Middle frontal gyrus (tissue), 1 donor: ENCODE measurements at regions not wholly inside any gene's neighbourhood (a gene's known extent, or its start where the extent isn't known, plus 50 kb on each side); places are given as distances from the start of the nearest gene placed in this dataset.
"Not testable (repeated sequence)": the region's sequence is repeated elsewhere in the genome, so short reads cannot be mapped to it uniquely, and the experiment has no call there.

Experiments used
- DNase-seq: peaks from one replicate; pipeline ENCODE4 v3.0.0-alpha.2; 2015; ENCODE audit warnings: low spot score; ENCODE audit errors: extremely low spot score

- DNase-seq = no peak
Observed at GRCh38 chr7:155935005-155935557, 122.8 kb upstream of the SHH start.

DNA sequence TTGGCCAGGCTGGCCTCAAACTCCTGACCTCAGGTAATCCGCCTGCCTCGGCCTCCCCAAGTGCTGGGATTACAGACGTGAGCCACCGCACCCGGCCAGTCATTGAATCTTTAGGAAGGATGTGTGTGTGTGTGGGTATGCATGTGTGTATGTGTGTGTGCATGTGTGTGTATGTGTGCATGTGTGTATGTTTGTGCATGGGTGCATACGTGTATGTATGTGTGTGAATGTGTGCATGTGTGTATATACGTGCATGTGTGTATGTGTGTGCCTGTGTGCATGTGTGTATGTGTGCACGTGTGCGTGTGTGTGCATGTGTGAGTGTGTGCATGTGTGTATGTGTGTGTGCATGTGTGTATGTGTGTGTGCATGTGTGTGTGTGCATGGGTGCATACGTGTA lies 120.1 kb upstream of the SHH start:
- not testable (repeated sequence) for DNase-seq

- DNase-seq = no peak
Observed at GRCh38 chr7:155931396-155932085, 119.3 kb upstream of the SHH start.

DNA sequence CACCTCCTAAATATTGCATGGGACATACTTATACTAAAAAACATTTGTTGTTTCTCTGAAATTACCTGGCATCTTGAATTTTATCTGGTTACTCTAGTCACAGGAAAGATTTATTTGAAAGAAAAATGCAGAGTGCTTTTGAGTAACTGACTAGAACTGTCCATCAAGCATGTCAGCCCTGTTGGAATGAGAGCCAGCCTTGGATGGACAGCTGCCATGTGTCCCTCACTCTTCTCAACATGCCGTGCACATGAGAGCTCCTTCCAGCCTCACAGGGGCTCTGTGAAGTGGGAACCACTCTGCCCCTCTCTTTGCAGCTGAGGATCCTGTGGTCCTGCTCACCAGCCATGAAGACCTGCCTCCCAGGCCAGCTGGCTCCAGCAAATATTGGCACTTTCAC lies 118.3 kb upstream of the SHH start:
- DNase-seq = no peak

DNA sequence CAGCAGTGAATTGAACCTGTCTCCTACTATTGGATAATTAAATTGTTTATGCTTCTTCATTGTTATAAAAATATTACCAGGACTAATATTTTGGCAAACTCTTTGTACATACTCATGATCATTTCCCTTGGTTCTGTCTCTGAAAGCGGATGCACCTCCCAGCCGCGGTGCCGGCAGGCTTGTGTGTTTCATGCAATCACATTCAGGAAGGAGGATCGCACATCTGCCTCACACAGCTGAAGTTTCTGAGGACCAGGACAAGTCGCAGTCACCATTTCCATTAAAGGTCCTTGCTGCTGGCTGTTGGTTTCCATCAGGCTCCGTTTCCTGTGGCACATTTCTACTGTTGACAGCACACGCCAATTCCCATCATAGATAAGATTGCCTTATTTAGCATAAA lies 117.8 kb upstream of the SHH start:
- no peak for DNase-seq

DNA sequence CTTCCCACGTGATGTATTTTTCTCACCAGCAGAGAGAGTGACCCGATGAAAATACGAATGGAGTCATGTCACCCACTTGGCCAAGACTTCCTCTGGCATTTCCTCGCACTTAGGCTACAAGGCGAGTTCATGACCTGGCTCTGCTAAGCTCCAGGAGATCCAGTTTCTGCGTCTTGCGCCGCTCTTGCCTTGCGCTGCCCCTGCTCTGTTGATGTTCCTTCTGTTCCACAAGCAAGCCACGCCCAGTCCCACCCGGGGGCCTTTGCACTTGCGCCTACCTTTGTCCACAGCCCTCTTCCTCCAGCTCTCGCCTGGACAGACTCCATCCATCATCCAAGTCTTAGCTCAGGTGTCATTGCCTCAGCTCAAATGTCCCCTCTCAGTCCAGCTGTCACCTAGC lies 116.3 kb upstream of the SHH start:
- DNase-seq = no peak

- DNase-seq = no peak
Observed at GRCh38 chr7:155927905-155928304, 115.6 kb upstream of the SHH start.

DNA sequence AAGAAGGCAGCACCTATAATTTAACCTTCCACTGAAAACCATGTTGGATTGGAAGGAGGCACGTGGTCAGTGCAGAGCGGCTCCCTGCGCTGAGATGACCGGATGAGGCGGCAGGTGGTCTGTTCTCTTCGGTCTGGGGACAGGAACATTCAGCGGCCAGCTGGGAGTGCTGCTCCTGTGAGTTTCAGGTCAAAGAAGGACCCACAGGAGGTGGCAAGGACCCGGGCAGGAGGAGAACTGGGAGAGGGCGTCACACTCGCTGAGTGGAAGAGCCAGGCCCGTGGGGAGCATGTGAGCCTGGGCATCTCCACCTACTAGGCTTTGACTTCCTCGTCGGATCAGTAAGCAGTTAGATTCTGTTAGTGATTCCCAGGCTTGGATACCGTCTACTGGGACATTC lies 113.4 kb upstream of the SHH start:
- no peak for DNase-seq

DNA sequence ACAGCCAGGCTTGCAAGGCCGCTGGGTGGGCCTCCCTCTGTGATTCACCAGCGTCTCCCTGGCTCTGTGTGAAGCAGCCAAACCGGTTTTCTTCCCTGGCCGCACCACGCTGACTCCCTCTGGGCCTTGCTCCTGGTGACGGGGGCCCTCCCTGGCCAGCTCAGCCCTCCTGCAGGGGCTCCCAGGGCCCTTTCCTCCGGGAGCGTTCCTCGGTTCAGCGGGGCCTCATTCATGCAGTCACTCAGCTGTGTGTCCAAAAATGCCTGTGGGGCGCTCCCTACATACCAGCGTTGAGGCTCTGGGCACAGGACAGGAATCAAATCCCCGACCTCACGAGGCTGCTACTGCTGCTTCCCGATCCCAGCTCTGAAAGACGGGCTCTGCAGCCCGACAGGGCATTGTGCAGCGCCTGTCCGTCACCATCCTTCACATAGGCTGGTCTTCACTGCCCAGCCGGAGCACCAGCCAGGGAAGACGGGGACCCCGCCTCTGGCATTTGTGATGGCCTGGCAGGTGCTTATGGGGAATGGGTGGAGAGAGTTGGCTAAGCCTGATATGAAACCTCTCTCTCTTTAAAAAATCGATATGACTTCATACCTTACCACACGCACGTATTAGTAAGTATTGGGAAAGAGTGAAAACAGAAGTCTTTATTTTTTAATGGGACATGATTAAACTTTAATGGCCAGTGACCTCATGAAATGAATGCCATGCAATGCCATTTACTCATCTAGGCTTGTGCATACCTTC lies 110.0 kb upstream of the SHH start:
- DNase-seq = no peak

DNA sequence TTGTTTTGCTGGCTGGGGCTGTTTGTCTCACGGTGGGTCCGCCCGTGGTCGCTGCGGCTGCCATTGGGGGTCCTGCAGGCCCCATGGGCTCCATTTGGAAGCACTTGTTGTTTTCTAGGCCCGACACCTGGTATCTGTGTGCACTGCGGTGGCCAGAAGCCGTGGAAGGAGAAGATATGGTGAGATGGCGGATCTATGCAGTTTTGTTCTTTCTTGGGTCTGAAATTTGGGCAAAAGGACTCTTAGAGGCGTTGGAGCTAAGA lies 109.5 kb upstream of the SHH start:
- DNase-seq = no peak

- DNase-seq = no peak
Observed at GRCh38 chr7:155921086-155921803, 109.0 kb upstream of the SHH start.

DNA sequence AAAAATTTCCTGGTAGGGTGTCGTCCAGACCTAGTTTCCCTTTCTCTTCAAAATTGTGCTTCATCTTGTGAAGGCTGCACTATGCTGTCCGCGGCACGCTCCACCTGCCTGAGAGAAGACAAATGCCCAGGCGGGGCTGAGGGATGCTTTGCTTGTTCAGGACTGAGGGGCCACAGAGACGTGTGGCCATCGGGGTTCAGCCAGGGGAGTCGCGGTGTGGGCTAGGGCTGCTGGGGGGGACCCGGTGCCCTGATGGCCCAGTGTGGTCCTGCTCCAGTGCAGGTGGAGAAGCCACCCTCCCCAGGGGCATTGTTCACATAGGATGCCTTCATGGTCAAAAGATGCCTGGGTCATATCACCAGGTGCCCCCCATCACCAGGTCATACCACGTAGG lies 107.8 kb upstream of the SHH start:
- no peak for DNase-seq

DNA sequence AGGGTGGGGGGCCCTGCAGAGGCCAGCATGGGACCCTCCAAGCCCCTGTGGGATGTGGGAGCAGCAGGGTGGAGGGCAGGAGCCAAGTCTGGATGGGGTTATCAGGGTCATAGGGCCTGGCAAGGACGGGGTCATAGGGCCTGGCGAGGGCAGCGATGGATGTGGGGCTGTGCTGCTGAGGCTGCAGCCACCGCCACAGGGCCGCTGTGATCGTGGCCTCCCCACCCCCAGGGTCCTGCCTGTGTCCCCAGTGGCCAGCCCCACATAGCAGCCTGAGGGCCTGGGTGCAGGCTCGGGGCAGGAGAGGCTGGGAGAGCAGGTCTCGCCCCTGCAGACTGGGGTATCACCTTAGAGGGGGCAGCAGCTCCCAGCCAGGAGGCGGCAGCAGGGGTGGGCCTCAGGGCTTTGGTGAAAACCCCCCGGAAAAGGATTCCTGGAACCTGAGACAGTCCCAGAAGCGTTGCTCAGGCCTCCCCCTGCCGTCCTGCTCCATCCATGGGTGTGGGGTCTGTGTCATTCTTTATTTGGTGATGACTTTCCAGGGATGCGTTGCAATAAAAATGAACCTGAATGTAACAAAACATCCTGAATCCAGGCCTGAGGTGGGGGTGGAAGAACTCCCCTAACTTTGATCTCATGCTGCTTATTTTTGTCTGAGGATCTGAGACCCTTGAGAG lies 107.3 kb upstream of the SHH start:
- DNase-seq = no peak

DNA sequence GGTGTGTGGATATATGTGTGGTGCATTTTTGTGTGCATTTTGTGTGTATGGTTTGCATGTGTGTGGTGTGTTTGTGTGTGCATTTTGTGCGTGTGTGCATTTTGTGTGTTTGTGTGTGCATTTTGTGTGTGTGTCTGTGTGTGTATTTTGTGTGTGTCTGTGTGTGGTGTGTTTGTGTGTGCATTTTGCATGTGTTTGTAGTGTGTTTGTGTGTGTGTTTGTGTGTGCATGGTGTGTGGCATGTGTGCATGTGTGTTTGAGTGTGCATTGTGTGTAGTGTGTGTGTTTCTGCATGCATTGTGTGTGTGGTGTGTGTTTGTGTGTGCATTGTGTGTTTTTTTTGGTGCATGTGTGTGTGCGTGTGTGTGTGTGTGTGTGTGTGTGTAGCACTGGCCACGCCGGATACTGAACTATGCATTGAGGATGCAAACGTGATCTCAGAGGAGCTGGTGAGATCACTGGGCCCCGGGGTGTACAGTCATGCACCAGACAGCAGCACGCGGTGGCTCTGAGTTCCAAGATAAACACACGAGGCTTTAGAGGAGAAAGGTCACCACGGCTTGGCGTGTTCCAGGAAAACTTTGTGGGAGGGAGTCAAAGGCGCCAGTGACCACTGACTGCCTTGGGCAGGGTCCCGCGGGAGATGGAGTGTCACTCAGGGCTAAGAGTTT lies 106.6 kb upstream of the SHH start:
- DNase-seq = no peak

- DNase-seq = no peak
Observed at GRCh38 chr7:155917836-155918430, 105.7 kb upstream of the SHH start.

- no peak for DNase-seq
Observed at GRCh38 chr7:155916926-155917655, 104.8 kb upstream of the SHH start.

DNA sequence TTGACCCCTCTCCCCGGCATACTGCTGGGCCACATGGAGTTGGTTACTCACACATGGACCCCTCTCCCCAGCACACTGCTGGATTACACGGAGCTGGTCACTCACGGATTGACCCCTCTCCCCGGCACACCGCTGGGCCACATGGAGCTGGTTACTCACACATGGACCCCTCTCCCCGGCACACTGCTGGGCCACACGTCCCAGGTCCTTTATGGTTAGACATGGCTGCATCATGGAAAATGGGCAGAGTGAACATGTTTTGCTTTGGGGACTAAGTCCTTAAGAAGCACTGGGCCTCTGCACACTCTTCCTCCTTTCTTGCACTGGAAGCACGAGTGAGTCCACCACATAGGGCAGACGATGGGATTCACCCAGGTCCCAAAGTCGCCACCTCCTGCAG lies 102.1 kb upstream of the SHH start:
- no peak for DNase-seq

DNA sequence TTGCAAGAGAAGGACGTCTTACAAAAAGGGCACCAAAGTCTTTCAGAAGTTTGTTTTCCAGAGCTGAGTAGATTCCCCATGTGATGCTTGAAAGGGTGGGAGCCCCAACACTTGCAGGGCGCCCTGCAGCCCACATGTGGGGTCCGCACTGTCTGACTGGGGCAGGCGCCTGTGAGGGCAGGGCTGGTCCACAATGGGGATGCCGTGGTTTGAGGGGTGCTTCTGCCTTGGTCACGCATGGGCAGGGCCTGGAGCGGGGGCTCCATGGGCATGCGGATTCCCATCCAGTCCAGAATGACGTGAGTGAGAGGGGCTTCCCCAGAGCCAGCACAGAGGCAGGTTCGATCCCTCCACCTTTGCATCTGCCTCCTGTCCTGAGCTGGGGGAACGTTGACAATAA lies 101.5 kb upstream of the SHH start:
- no peak for DNase-seq

DNA sequence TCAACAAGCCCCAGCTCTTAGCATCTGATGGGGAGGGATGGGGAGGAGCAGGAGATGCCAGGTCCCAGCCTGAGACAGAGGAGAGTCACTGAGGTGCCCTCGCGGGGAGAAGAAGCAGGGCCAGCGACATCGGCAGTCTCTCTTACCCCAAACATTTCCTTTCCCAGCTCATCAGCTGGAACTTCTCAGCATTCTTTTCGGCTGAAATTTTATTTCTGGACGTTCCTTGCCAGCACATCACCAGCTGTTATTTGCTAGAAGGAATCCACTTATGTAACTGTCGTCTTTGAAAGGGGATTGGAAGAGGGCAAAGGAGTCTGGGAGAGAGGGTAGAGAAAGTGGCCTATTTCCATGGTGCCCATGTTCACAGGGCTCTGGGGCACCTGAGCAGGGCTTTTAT lies 101.0 kb upstream of the SHH start:
- no peak for DNase-seq

DNA sequence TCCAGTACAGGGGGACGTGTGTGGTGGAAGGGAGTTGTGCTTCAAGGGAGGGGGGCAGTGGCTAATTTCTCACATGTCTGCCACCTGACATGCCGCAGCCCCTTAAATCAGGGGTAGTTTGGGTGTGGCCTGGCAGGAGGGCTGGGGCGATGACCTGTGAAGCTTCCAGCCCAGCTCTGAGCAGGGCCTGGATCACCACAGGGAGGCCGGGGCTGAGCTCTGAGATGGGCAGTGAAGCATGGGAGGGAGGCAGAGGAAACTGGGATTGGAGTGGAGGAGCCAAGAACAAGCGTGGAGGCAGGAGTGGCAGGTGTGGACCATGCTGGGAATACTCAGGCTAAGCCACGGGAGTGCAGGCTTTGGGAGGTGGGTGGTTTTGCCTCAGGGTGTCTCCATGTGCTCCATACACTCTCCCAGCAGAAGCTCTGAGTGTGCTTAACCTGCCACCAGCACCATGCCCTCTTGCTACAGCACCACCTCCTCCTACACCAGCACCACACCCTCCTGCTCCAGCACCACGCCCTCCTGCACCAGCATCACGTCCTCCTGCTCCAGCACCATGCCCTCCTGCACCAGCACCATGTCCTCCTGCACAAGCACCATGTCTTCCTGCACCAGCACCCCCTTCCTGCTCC lies 99.3 kb upstream of the SHH start:
- DNase-seq = no peak
